ENCODE measurements at regions not wholly inside any gene's neighbourhood (a gene's known extent, or its start where the extent isn't known, plus 50 kb on each side); places are given as distances from the start of the nearest gene placed in this dataset.

- in situ Hi-C loops (cut with HindIII; ENCODE audit: low pct_unique_long_range_greater_than_20kb, low sequenced_read_pairs), result no loop called here
- no peak for TF ChIP-seq JUND (IDR thresholded peaks at IDR 0.05; ENCODE audit: low read depth)
- no peak for DNase-seq (ENCODE audit: low read depth in 1 of 2, low spot score in 1 of 2)
These were observed 531.6 kb upstream of the TBX3 start for GRCh38 chr12:115215544-115215943.

DNA sequence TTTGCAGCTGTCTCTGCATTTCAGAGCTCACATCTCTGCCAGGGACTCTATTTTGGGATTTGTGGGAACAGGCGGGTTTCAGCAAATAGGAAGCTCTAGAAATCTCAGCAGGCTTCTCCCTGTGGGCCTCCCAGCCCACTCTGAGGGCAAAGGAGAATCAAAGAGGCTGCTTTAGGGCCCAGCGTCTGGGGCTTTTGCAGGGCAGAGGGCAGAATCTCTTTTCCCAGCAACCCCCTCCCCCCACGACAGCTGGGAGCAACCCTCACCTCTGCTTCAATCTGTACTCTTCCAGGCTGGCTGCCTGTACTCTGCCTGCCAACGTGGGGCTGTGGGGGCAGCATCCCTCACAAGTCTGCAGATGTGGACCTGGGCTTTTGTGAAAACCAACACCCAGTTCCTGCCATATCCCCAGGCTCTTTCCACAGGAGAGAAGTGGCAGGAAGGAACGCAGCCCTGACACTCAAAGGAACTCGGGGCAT, 529.6 kb upstream of the TBX3 start:
- DNase-seq (ENCODE audit: low read depth in 1 of 2, low spot score in 1 of 2), result no peak
- no peak for TF ChIP-seq JUND (IDR thresholded peaks at IDR 0.05; ENCODE audit: low read depth)
- in situ Hi-C loops (cut with HindIII; ENCODE audit: low pct_unique_long_range_greater_than_20kb, low sequenced_read_pairs), result no loop called here

DNA sequence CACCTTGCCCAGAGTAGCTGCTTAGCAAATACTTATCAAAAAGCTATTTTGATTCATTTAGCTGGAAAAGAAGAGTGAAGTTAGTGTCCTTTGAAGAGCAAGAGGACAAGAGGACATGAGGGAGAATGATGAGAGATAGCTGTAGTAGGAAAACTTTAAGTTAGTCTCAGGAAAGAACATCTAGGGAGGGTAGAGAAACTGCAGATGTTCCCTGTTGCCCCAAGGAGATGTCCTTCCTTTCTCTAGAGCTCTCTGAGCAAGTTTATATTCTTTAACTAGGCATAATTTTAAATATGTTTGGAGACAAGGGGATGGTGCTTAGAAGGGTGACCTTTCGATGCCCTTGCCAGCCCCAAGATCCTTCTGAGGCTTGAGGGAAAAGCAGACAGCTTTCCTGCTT, 529.1 kb upstream of the TBX3 start:
- in situ Hi-C loops (cut with HindIII; ENCODE audit: low pct_unique_long_range_greater_than_20kb, low sequenced_read_pairs), result no loop called here
- no peak for TF ChIP-seq JUND (IDR thresholded peaks at IDR 0.05; ENCODE audit: low read depth)
- DNase-seq (ENCODE audit: low read depth in 1 of 2, low spot score in 1 of 2), result no peak

DNA sequence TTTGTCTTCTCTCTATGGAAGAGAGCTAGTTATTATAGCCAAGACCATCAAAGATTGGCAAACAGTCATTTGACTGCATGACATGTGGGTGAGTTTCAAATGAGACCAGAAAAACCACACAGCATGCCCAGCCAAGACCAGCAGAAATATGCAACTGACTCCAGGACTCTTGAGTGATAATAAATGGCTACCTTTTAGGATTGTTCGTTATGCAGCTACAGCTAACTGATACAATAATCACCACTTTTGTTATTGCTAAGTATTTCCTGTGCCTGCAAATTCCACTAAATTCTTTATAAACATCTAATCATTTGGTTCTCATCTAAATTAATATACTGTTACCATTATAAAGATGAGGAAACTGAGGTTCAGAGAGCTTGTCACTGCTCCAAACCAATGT, 528.4 kb upstream of the TBX3 start:
- no peak for DNase-seq (ENCODE audit: low read depth in 1 of 2, low spot score in 1 of 2)
- in situ Hi-C loops (cut with HindIII; ENCODE audit: low pct_unique_long_range_greater_than_20kb, low sequenced_read_pairs), result no loop called here
- TF ChIP-seq JUND (IDR thresholded peaks at IDR 0.05; ENCODE audit: low read depth), result no peak

DNA sequence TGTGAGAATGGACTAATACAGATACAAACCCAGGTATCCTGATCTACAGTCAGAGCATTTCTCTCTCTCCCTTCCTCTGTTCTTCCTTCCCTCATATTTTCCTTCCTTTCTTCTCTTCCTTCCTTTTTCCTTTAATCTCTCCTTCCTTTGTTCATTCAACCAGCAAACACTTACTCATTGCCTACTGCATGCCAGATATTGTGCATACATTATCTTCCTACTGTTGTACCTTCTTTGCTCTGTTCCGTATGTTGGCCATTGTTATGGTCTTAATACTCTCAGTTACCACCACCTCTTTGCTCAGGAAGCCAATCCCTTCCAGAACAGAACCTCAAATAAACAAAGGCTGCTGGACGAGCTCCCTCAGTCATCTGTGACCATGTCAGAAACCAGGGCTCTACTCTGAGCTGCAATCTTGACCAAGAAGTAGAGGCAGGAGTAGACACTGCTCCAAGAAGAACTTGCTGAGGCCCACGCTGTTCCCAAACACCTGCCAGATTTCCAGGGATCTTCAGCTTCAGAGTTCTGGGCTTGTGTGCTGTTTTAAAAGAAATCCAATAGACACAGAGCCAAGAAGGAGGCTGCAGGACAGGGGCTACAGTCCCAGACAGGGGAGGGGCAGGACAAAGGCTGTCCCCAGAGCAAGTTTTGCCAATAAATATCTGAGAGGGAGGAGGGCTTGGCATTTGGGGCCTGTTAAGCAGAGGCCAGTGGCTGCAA, 526.7 kb upstream of the TBX3 start:
- no peak for TF ChIP-seq JUND (IDR thresholded peaks at IDR 0.05; ENCODE audit: low read depth)

DNA sequence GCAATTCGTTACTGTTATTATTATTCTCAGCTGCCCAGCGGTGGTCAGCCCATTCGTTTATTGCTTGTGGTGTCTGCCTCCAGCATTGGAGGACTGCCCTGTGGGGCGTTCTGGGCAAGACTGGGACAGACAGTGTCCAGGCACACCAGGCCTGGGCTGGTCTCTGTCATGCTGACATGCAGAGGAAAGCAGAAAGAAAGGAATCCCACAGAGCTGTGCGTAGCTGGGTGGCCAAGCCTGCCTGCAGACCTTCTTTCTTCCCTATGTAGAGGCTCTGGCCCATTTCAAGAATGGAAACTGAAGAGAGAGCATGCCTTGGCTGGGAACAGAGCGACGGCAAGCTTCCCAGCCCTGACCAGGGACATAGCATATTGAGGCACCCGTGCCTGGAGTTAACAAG, 525.3 kb upstream of the TBX3 start:
- no peak for TF ChIP-seq JUND (IDR thresholded peaks at IDR 0.05; ENCODE audit: low read depth)
- in situ Hi-C loops (cut with HindIII; ENCODE audit: low pct_unique_long_range_greater_than_20kb, low sequenced_read_pairs), result no loop called here
- DNase-seq (ENCODE audit: low read depth in 1 of 2, low spot score in 1 of 2), result no peak

More for the DNA sequence above, 526.7 kb upstream of the TBX3 start:
- in situ Hi-C loops (cut with HindIII; ENCODE audit: low pct_unique_long_range_greater_than_20kb, low sequenced_read_pairs), result no loop called here
- no peak for DNase-seq (ENCODE audit: low read depth in 1 of 2, low spot score in 1 of 2)

- in situ Hi-C loops (cut with HindIII; ENCODE audit: low pct_unique_long_range_greater_than_20kb, low sequenced_read_pairs), result no loop called here
- TF ChIP-seq JUND (IDR thresholded peaks at IDR 0.05; ENCODE audit: low read depth), result no peak
- DNase-seq (ENCODE audit: low read depth in 1 of 2, low spot score in 1 of 2), result no peak
These were observed 524.1 kb upstream of the TBX3 start for GRCh38 chr12:115208098-115208497.

DNA sequence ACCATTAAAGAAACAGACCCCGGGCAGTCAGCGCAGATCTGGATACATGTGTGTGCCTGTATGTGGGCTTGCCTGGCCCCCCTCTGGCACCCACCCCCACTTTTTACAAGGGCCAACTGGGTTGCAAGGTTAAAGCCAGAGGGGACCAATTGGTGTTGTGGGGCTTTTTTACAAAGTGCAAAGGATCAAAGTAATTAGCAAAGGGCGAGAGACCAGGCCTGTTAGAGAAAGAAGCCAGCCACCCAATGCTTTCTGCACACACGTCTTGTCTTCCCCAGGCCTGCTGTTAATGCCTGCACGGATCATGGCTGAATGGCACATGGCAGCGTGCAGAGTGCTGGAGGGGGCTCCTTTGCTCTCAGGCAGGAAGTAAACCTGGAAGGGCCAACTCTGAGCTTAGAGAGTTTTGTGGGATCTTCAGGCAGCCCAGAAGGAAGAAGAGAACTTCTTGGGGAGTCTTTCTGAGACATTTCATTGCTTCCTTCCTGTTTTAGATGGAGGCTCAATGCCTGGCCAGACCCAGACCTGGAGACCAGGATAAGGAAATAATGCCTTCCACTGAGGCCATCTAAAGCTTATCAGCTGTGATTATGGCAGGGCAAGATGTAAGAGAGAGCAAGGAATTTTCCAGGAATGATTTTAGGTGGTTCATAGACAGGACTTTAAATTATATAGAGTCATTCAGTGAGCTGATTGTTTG, 523.4 kb upstream of the TBX3 start:
- TF ChIP-seq JUND (IDR thresholded peaks at IDR 0.05; ENCODE audit: low read depth), result no peak
- in situ Hi-C loops (cut with HindIII; ENCODE audit: low pct_unique_long_range_greater_than_20kb, low sequenced_read_pairs), result no loop called here
- no peak for DNase-seq (ENCODE audit: low read depth in 1 of 2, low spot score in 1 of 2)

DNA sequence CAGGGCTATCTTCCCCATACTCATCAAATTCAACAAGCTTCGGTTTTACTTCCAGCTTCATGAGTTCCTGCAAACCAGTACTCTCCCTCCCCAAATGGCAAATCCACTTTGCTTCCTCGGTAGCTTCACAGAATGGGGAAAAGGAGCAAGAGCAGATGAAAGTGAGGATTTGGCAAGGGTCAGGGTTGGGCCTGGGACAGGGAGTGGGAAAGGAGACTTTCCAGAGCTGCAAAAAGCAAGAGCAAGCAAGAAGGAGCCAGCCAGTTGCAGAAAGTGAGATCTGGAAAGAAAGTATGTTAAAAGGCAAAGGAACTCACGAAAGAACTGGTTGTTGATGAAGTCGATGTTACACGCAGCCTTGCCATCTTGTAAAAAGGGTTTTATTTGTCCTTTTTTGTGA, 522.8 kb upstream of the TBX3 start:
- in situ Hi-C loops (cut with HindIII; ENCODE audit: low pct_unique_long_range_greater_than_20kb, low sequenced_read_pairs), result no loop called here
- no peak for TF ChIP-seq JUND (IDR thresholded peaks at IDR 0.05; ENCODE audit: low read depth)
- DNase-seq (ENCODE audit: low read depth in 1 of 2, low spot score in 1 of 2), result no peak

GRCh38 chr12:115205755-115206308, 521.9 kb upstream of the TBX3 start:
- no peak for DNase-seq (ENCODE audit: low read depth in 1 of 2, low spot score in 1 of 2)
- in situ Hi-C loops (cut with HindIII; ENCODE audit: low pct_unique_long_range_greater_than_20kb, low sequenced_read_pairs), result no loop called here
- no peak for TF ChIP-seq JUND (IDR thresholded peaks at IDR 0.05; ENCODE audit: low read depth)

- no peak for DNase-seq (ENCODE audit: low read depth in 1 of 2, low spot score in 1 of 2)
- in situ Hi-C loops (cut with HindIII; ENCODE audit: low pct_unique_long_range_greater_than_20kb, low sequenced_read_pairs), result no loop called here
- TF ChIP-seq JUND (IDR thresholded peaks at IDR 0.05; ENCODE audit: low read depth), result no peak
These were observed 521.2 kb upstream of the TBX3 start for GRCh38 chr12:115204957-115205754.

GRCh38 chr12:115203701-115204100, 519.7 kb upstream of the TBX3 start:
- in situ Hi-C loops (cut with HindIII; ENCODE audit: low pct_unique_long_range_greater_than_20kb, low sequenced_read_pairs), result no loop called here
- TF ChIP-seq JUND (IDR thresholded peaks at IDR 0.05; ENCODE audit: low read depth), result no peak
- no peak for DNase-seq (ENCODE audit: low read depth in 1 of 2, low spot score in 1 of 2)
